ENCODE measurements at regions not wholly inside any gene's neighbourhood (a gene's known extent, or its start where the extent isn't known, plus 50 kb on each side); places are given as distances from the start of the nearest gene placed in this dataset.

GRCh38 chr6:16922282-16922681 is 161.0 kb upstream of the ATXN1 start:
- intact Hi-C loops (cut with DNase I): no loop called here

GRCh38 chr6:16921399-16922110 is 160.3 kb upstream of the ATXN1 start:
- Histone ChIP-seq H3K27ac (no peak overlapping the region), H3K36me3 (no peaks in the 10 kb centered on the region), H3K9me3 (no peaks in the 10 kb centered on the region), H3K4me1 (no peaks in the 10 kb centered on the region), H3K4me3 (no peak overlapping the region), H3K27me3 (no peaks in the 10 kb centered on the region)
- DNase-seq: no peak
- no peak for ATAC-seq
- intact Hi-C loops (cut with DNase I): no loop called here
- no peak for TF ChIP-seq CTCF (IDR thresholded peaks at IDR 0.05)

More at GRCh38 chr6:16922282-16922681, 161.0 kb upstream of the ATXN1 start:
- no peak for DNase-seq
- no peak for TF ChIP-seq CTCF (IDR thresholded peaks at IDR 0.05)
- H3K4me1 ChIP-seq: no peaks in the 10 kb centered on the region
- H3K27ac ChIP-seq: no peak overlapping the region
- H3K27me3 ChIP-seq: no peaks in the 10 kb centered on the region
- no peaks in the 10 kb centered on the region for H3K9me3 ChIP-seq
- no peaks in the 10 kb centered on the region for H3K36me3 ChIP-seq
- ATAC-seq: no peak
- H3K4me3 ChIP-seq: no peak overlapping the region

DNA sequence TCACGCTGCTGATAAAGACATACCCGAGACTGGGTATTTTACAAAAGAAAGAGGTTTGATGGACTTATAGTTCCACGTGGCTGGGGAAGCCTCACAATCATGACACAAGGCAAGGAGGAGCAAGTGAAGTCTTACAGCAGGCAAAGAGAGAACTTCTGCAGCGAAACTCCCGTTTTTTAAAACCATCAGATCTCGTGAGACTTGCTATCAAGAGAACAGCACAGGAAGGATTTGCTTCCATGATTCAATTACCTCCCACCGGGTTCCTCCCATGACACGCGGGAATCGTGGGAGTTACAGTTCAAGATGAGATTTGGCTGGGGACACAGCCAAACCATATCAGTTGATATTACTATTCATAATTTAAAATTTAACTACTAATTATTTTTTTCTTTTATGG is 157.3 kb upstream of the ATXN1 start:
- intact Hi-C loops (cut with DNase I): no loop called here
- Histone ChIP-seq H3K36me3 (no peaks in the 10 kb centered on the region), H3K9me3 (peaks cover 0 to 11% of the 10 kb centered on the region in 2 donors), H3K27ac (no peak overlapping the region), H3K4me1 (no peaks in the 10 kb centered on the region), H3K4me3 (no peak overlapping the region), H3K27me3 (no peaks in the 10 kb centered on the region)
- DNase-seq (no peak), ATAC-seq (no peak)
- TF ChIP-seq CTCF (IDR thresholded peaks at IDR 0.05): no peak

DNA sequence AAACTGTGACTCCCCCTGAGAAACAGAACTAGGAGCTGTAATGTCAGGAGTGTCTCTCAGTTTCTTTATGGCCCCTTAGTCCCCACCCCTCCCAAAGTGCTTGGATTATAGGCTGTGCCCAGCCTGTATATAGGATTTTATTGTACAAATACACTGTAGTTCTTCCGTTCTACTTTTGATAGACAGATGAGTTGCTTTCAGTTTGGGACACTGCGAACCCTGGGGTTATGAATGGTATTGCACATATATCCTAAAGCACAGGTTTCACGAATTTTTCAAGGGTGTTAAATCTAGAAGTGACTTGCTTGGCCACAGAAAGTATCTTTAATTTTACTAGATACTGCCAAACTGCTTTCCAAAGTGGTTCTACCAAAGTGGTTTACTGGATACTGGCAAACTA is 152.9 kb upstream of the ATXN1 start:
- Histone ChIP-seq H3K4me3 (no peak overlapping the region), H3K9me3 (peaks cover 0 to 21% of the 10 kb centered on the region in 2 donors), H3K4me1 (no peaks in the 10 kb centered on the region), H3K36me3 (no peaks in the 10 kb centered on the region), H3K27me3 (no peaks in the 10 kb centered on the region), H3K27ac (no peak overlapping the region)
- ATAC-seq: no peak
- TF ChIP-seq CTCF (IDR thresholded peaks at IDR 0.05): no peak
- intact Hi-C loops (cut with DNase I): no loop called here
- DNase-seq: no peak

- DNase-seq (no peak), ATAC-seq (no peak)
- Histone ChIP-seq H3K4me1 (no peaks in the 10 kb centered on the region), H3K36me3 (no peaks in the 10 kb centered on the region), H3K9me3 (peaks cover 0 to 21% of the 10 kb centered on the region in 2 donors), H3K4me3 (no peak overlapping the region), H3K27me3 (no peaks in the 10 kb centered on the region), H3K27ac (no peak overlapping the region)
- intact Hi-C loops (cut with DNase I): no loop called here
- TF ChIP-seq CTCF (IDR thresholded peaks at IDR 0.05): no peak
Measured at GRCh38 chr6:16912756-16913155, 151.5 kb upstream of the ATXN1 start.
